Immature natural killer cell (primary cell): ENCODE measurements at regions not wholly inside any gene's neighbourhood (a gene's known extent, or its start where the extent isn't known, plus 50 kb on each side); places are given as distances from the start of the nearest gene placed in this dataset.
"Not testable (repeated sequence)": the region's sequence is repeated elsewhere in the genome, so short reads cannot be mapped to it uniquely, and the experiment has no call there.

Experiments used
- DNase-seq, 3 donors: peaks; one replicate each; pipeline ENCODE4 v3.0.0; 2022; ENCODE audit warnings: mixed read lengths in 1 of 3
- H3K27ac Mint-ChIP-seq, 6 donors: one replicate each; pipeline ENCODE4 v1.8.0; 2020; ENCODE audit warnings: mixed read lengths in 6 of 6, mild to moderate bottlenecking in 5 of 6, inconsistent platforms in 4 of 6, moderate library complexity in 3 of 6
- H3K27me3 Mint-ChIP-seq, 3 donors: one replicate each; pipeline ENCODE4 v1.8.0; 2020 to 2021; ENCODE audit warnings: low read depth in 3 of 3, mild to moderate bottlenecking in 3 of 3, mixed read lengths in 3 of 3, moderate library complexity in 3 of 3, inconsistent platforms in 1 of 3
- H3K36me3 Mint-ChIP-seq, 3 donors: one replicate each; pipeline ENCODE4 v1.8.0; 2020; ENCODE audit warnings: mixed read lengths in 3 of 3, inconsistent platforms in 2 of 3, mild to moderate bottlenecking in 2 of 3
- H3K4me1 Mint-ChIP-seq, 2 donors: one replicate each; pipeline ENCODE4 v1.8.0; 2020; ENCODE audit warnings: inconsistent platforms in 2 of 2, mild to moderate bottlenecking in 2 of 2, mixed read lengths in 2 of 2, moderate library complexity in 1 of 2
- H3K4me3 Mint-ChIP-seq, 5 donors: one replicate each; pipeline ENCODE4 v1.8.0; 2020; ENCODE audit warnings: mild to moderate bottlenecking in 5 of 5, mixed read lengths in 5 of 5, inconsistent platforms in 3 of 5, moderate library complexity in 3 of 5
- H3K9me3 Mint-ChIP-seq, 6 donors: one replicate each; pipeline ENCODE4 v1.8.0; 2020; ENCODE audit warnings: mild to moderate bottlenecking in 6 of 6, mixed read lengths in 6 of 6, inconsistent platforms in 4 of 6, moderate library complexity in 3 of 6

- H3K4me1 Mint-ChIP-seq = peaks cover 5% of the 10 kb centered on the region in 2 donors
Measured at GRCh38 chr1:229860926-229861325, 206.1 kb upstream of the GALNT2 start.

GRCh38 chr1:229862017-229862774 lies 204.8 kb upstream of the GALNT2 start:
- H3K27me3 Mint-ChIP-seq = peaks cover 2 to 3% (median 3%) of the 10 kb centered on the region in 3 donors
- no peaks in the 10 kb centered on the region for H3K36me3 Mint-ChIP-seq
- no peak overlapping the region for H3K4me3 Mint-ChIP-seq
- H3K27ac Mint-ChIP-seq = no peak overlapping the region
- no peaks in the 10 kb centered on the region for H3K9me3 Mint-ChIP-seq
- DNase-seq = no peak
- H3K4me1 Mint-ChIP-seq = no peaks in the 10 kb centered on the region

More at GRCh38 chr1:229860926-229861325, 206.1 kb upstream of the GALNT2 start:
- Mint-ChIP-seq H3K4me3 (no peak overlapping the region), H3K9me3 (no peaks in the 10 kb centered on the region), H3K27me3 (peaks cover 2 to 3% (median 3%) of the 10 kb centered on the region in 3 donors), H3K27ac (no peak overlapping the region), H3K36me3 (no peaks in the 10 kb centered on the region)
- DNase-seq = no peak

GRCh38 chr1:229863651-229864545 lies 203.1 kb upstream of the GALNT2 start:
- no peaks in the 10 kb centered on the region for H3K36me3 Mint-ChIP-seq
- H3K27me3 Mint-ChIP-seq = peaks cover 0 to 3% (median 3%) of the 10 kb centered on the region in 3 donors
- no peaks in the 10 kb centered on the region for H3K4me1 Mint-ChIP-seq
- H3K27ac Mint-ChIP-seq = no peak overlapping the region
- DNase-seq = no peak
- no peak overlapping the region for H3K4me3 Mint-ChIP-seq
- no peaks in the 10 kb centered on the region for H3K9me3 Mint-ChIP-seq

GRCh38 chr1:229864686-229865230 lies 202.3 kb upstream of the GALNT2 start:
- no peak for DNase-seq
- no peak overlapping the region for H3K27ac Mint-ChIP-seq
- H3K27me3 Mint-ChIP-seq = peaks cover 0 to 3% (median 3%) of the 10 kb centered on the region in 3 donors
- H3K4me1 Mint-ChIP-seq = no peaks in the 10 kb centered on the region
- no peaks in the 10 kb centered on the region for H3K9me3 Mint-ChIP-seq
- no peak overlapping the region for H3K4me3 Mint-ChIP-seq
- no peaks in the 10 kb centered on the region for H3K36me3 Mint-ChIP-seq

- H3K27ac Mint-ChIP-seq = not testable (repeated sequence)
Measured at GRCh38 chr1:229865321-229865720, 201.7 kb upstream of the GALNT2 start.

GRCh38 chr1:229867726-229868125 lies 199.3 kb upstream of the GALNT2 start:
- Mint-ChIP-seq H3K9me3 (no peaks in the 10 kb centered on the region), H3K27ac (no peak overlapping the region), H3K4me3 (no peak overlapping the region), H3K36me3 (no peaks in the 10 kb centered on the region), H3K27me3 (peaks cover 3 to 5% (median 3%) of the 10 kb centered on the region in 3 donors), H3K4me1 (no peaks in the 10 kb centered on the region)
- no peak for DNase-seq

More at GRCh38 chr1:229865321-229865720, 201.7 kb upstream of the GALNT2 start:
- H3K36me3 Mint-ChIP-seq, H3K4me3 Mint-ChIP-seq, H3K27me3 Mint-ChIP-seq, H3K9me3 Mint-ChIP-seq, DNase-seq, H3K4me1 Mint-ChIP-seq: not testable (repeated sequence)

GRCh38 chr1:229869240-229869639 lies 197.8 kb upstream of the GALNT2 start:
- Mint-ChIP-seq H3K27me3 (peaks cover under 1 to 3% (median 2%) of the 10 kb centered on the region in 3 donors), H3K27ac (no peak overlapping the region), H3K36me3 (no peaks in the 10 kb centered on the region), H3K9me3 (no peaks in the 10 kb centered on the region), H3K4me1 (no peaks in the 10 kb centered on the region), H3K4me3 (no peak overlapping the region)
- no peak for DNase-seq

- Mint-ChIP-seq H3K9me3 (no peaks in the 10 kb centered on the region), H3K27ac (no peak overlapping the region), H3K27me3 (peaks cover 0 to 3% (median 2%) of the 10 kb centered on the region in 3 donors), H3K4me3 (no peak overlapping the region), H3K4me1 (no peaks in the 10 kb centered on the region), H3K36me3 (no peaks in the 10 kb centered on the region)
- DNase-seq = no peak
Measured at GRCh38 chr1:229869687-229870086, 197.4 kb upstream of the GALNT2 start.

- DNase-seq = no peak
- H3K36me3 Mint-ChIP-seq = no peaks in the 10 kb centered on the region
- H3K27ac Mint-ChIP-seq = no peak overlapping the region
- H3K4me1 Mint-ChIP-seq = no peaks in the 10 kb centered on the region
- no peaks in the 10 kb centered on the region for H3K9me3 Mint-ChIP-seq
- no peak overlapping the region for H3K4me3 Mint-ChIP-seq
- peaks cover 0 to 3% (median 2%) of the 10 kb centered on the region in 3 donors for H3K27me3 Mint-ChIP-seq
Measured at GRCh38 chr1:229870381-229870780, 196.7 kb upstream of the GALNT2 start.

- Mint-ChIP-seq H3K27ac (no peak overlapping the region), H3K4me1 (no peaks in the 10 kb centered on the region), H3K36me3 (no peaks in the 10 kb centered on the region), H3K9me3 (no peaks in the 10 kb centered on the region), H3K27me3 (peaks cover 0 to 3% (median 2%) of the 10 kb centered on the region in 3 donors), H3K4me3 (no peak overlapping the region)
- no peak for DNase-seq
Measured at GRCh38 chr1:229871078-229871676, 195.9 kb upstream of the GALNT2 start.

- Mint-ChIP-seq H3K4me3 (no peak overlapping the region), H3K4me1 (no peaks in the 10 kb centered on the region), H3K27ac (no peak overlapping the region), H3K9me3 (no peaks in the 10 kb centered on the region), H3K36me3 (no peaks in the 10 kb centered on the region), H3K27me3 (peaks cover 2 to 4% (median 3%) of the 10 kb centered on the region in 3 donors)
- no peak for DNase-seq
Measured at GRCh38 chr1:229874136-229874535, 192.9 kb upstream of the GALNT2 start.

GRCh38 chr1:229874609-229875008 lies 192.4 kb upstream of the GALNT2 start:
- Mint-ChIP-seq H3K4me3 (no peak overlapping the region), H3K36me3 (no peaks in the 10 kb centered on the region), H3K27me3 (peaks cover 2 to 5% (median 3%) of the 10 kb centered on the region in 3 donors)

GRCh38 chr1:229875086-229875485 lies 192.0 kb upstream of the GALNT2 start:
- Mint-ChIP-seq H3K9me3 (no peaks in the 10 kb centered on the region), H3K36me3 (no peaks in the 10 kb centered on the region), H3K4me3 (no peak overlapping the region), H3K27ac (no peak overlapping the region), H3K27me3 (peaks cover 2 to 6% (median 3%) of the 10 kb centered on the region in 3 donors), H3K4me1 (no peaks in the 10 kb centered on the region)
- DNase-seq = no peak

More at GRCh38 chr1:229874609-229875008, 192.4 kb upstream of the GALNT2 start:
- no peak for DNase-seq
- Mint-ChIP-seq H3K27ac (no peak overlapping the region), H3K9me3 (no peaks in the 10 kb centered on the region), H3K4me1 (no peaks in the 10 kb centered on the region)
